Prostate gland (tissue), 2 donors: ENCODE measurements at regions not wholly inside any gene's neighbourhood (a gene's known extent, or its start where the extent isn't known, plus 50 kb on each side); places are given as distances from the start of the nearest gene placed in this dataset.

Experiments used
- CTCF ChIP-seq, 4 experiments: fragments of 200-600 bp in 2 of 4; fragments of 450-650 bp in 2 of 4; sonication (generic) in 2 of 4; IDR thresholded peaks; 1 replicate in 3 of 4; 2 replicates in 1 of 4; pipeline ENCODE4 v1.5.1; 2016 to 2019; ENCODE audit warnings: antibody characterized with exemption in 4 of 4, mild to moderate bottlenecking in 2 of 4, moderate library complexity in 2 of 4
- POLR2A ChIP-seq: fragments of 450-650 bp; IDR thresholded peaks from one replicate; pipeline ENCODE4 v1.6.1; 2016; ENCODE audit warnings: antibody characterized with exemption, mild to moderate bottlenecking
- POLR2AphosphoS5 ChIP-seq: sonication (generic); formaldehyde crosslinking; IDR thresholded peaks from one replicate; pipeline ENCODE4 v1.6.1; 2017; ENCODE audit warnings: antibody characterized with exemption

- TF ChIP-seq POLR2A (no peak), POLR2AphosphoS5 (no peak), CTCF (IDR thresholded peaks at IDR 0.05) (no peak)
Measured at GRCh38 chr10:36671607-36672006, 453.8 kb upstream of the ANKRD30A start.
